ENCODE measurements at regions not wholly inside any gene's neighbourhood (a gene's known extent, or its start where the extent isn't known, plus 50 kb on each side); places are given as distances from the start of the nearest gene placed in this dataset.
"Not testable (repeated sequence)": the region's sequence is repeated elsewhere in the genome, so short reads cannot be mapped to it uniquely, and the experiment has no call there.

- no peaks in the 10 kb centered on the region for H3K36me3 ChIP-seq (ENCODE audit: insufficient read depth, low read length)
- no peak overlapping the region for H3K9ac ChIP-seq (ENCODE audit: low read depth, low read length)
- no peaks in the 10 kb centered on the region for H3K4me1 ChIP-seq (ENCODE audit: insufficient read depth, low read length)
- no peaks in the 10 kb centered on the region for H3K9me3 ChIP-seq (ENCODE audit: control insufficient read depth, insufficient read depth, low read length)
Observed at GRCh38 chr6:137680705-137681346, 186.2 kb upstream of the TNFAIP3 start.

GRCh38 chr6:137681445-137682009 is 185.5 kb upstream of the TNFAIP3 start:
- no peaks in the 10 kb centered on the region for H3K4me1 ChIP-seq (ENCODE audit: insufficient read depth, low read length)
- no peak overlapping the region for H3K9ac ChIP-seq (ENCODE audit: low read depth, low read length)
- H3K36me3 ChIP-seq (ENCODE audit: insufficient read depth, low read length), result no peaks in the 10 kb centered on the region
- no peaks in the 10 kb centered on the region for H3K9me3 ChIP-seq (ENCODE audit: control insufficient read depth, insufficient read depth, low read length)

- H3K9me3 ChIP-seq (ENCODE audit: control insufficient read depth, insufficient read depth, low read length); H3K9ac ChIP-seq (ENCODE audit: low read depth, low read length); H3K36me3 ChIP-seq (ENCODE audit: insufficient read depth, low read length); H3K4me1 ChIP-seq (ENCODE audit: insufficient read depth, low read length): not testable (repeated sequence)
Observed at GRCh38 chr6:137682658-137683057, 184.4 kb upstream of the TNFAIP3 start.

GRCh38 chr6:137683916-137684315 is 183.1 kb upstream of the TNFAIP3 start:
- no peaks in the 10 kb centered on the region for H3K9me3 ChIP-seq (ENCODE audit: control insufficient read depth, insufficient read depth, low read length)
- no peaks in the 10 kb centered on the region for H3K36me3 ChIP-seq (ENCODE audit: insufficient read depth, low read length)
- no peak overlapping the region for H3K9ac ChIP-seq (ENCODE audit: low read depth, low read length)
- H3K4me1 ChIP-seq (ENCODE audit: insufficient read depth, low read length), result no peaks in the 10 kb centered on the region

- Histone ChIP-seq H3K9ac (ENCODE audit: low read depth, low read length) (no peak overlapping the region), H3K9me3 (ENCODE audit: control insufficient read depth, insufficient read depth, low read length) (no peaks in the 10 kb centered on the region), H3K4me1 (ENCODE audit: insufficient read depth, low read length) (no peaks in the 10 kb centered on the region), H3K36me3 (ENCODE audit: insufficient read depth, low read length) (no peaks in the 10 kb centered on the region)
Observed at GRCh38 chr6:137685798-137686375, 181.2 kb upstream of the TNFAIP3 start.

- H3K36me3 ChIP-seq (ENCODE audit: insufficient read depth, low read length), result no peaks in the 10 kb centered on the region
- H3K9ac ChIP-seq (ENCODE audit: low read depth, low read length), result no peak overlapping the region
- H3K9me3 ChIP-seq (ENCODE audit: control insufficient read depth, insufficient read depth, low read length), result no peaks in the 10 kb centered on the region
- H3K4me1 ChIP-seq (ENCODE audit: insufficient read depth, low read length), result no peaks in the 10 kb centered on the region
Observed at GRCh38 chr6:137687818-137688217, 179.2 kb upstream of the TNFAIP3 start.

GRCh38 chr6:137688230-137688971 is 178.7 kb upstream of the TNFAIP3 start:
- Histone ChIP-seq H3K9me3 (ENCODE audit: control insufficient read depth, insufficient read depth, low read length) (no peaks in the 10 kb centered on the region), H3K4me1 (ENCODE audit: insufficient read depth, low read length) (no peaks in the 10 kb centered on the region), H3K36me3 (ENCODE audit: insufficient read depth, low read length) (no peaks in the 10 kb centered on the region), H3K9ac (ENCODE audit: low read depth, low read length) (no peak overlapping the region)

- no peaks in the 10 kb centered on the region for H3K4me1 ChIP-seq (ENCODE audit: insufficient read depth, low read length)
- no peaks in the 10 kb centered on the region for H3K36me3 ChIP-seq (ENCODE audit: insufficient read depth, low read length)
- no peak overlapping the region for H3K9ac ChIP-seq (ENCODE audit: low read depth, low read length)
- no peaks in the 10 kb centered on the region for H3K9me3 ChIP-seq (ENCODE audit: control insufficient read depth, insufficient read depth, low read length)
Observed at GRCh38 chr6:137689377-137689776, 177.7 kb upstream of the TNFAIP3 start.

GRCh38 chr6:137690034-137690433 is 177.0 kb upstream of the TNFAIP3 start:
- H3K9me3 ChIP-seq (ENCODE audit: control insufficient read depth, insufficient read depth, low read length), result no peaks in the 10 kb centered on the region
- no peak overlapping the region for H3K9ac ChIP-seq (ENCODE audit: low read depth, low read length)
- no peaks in the 10 kb centered on the region for H3K4me1 ChIP-seq (ENCODE audit: insufficient read depth, low read length)
- no peaks in the 10 kb centered on the region for H3K36me3 ChIP-seq (ENCODE audit: insufficient read depth, low read length)

- Histone ChIP-seq H3K36me3 (ENCODE audit: insufficient read depth, low read length) (no peaks in the 10 kb centered on the region), H3K9ac (ENCODE audit: low read depth, low read length) (no peak overlapping the region), H3K4me1 (ENCODE audit: insufficient read depth, low read length) (no peaks in the 10 kb centered on the region), H3K9me3 (ENCODE audit: control insufficient read depth, insufficient read depth, low read length) (no peaks in the 10 kb centered on the region)
Observed at GRCh38 chr6:137690721-137691120, 176.3 kb upstream of the TNFAIP3 start.

GRCh38 chr6:137692308-137692707 is 174.8 kb upstream of the TNFAIP3 start:
- no peaks in the 10 kb centered on the region for H3K9me3 ChIP-seq (ENCODE audit: control insufficient read depth, insufficient read depth, low read length)
- no peak overlapping the region for H3K9ac ChIP-seq (ENCODE audit: low read depth, low read length)
- no peaks in the 10 kb centered on the region for H3K36me3 ChIP-seq (ENCODE audit: insufficient read depth, low read length)
- peaks cover 2% of the 10 kb centered on the region for H3K4me1 ChIP-seq (ENCODE audit: insufficient read depth, low read length)

- Histone ChIP-seq H3K9me3 (ENCODE audit: control insufficient read depth, insufficient read depth, low read length) (no peaks in the 10 kb centered on the region), H3K36me3 (ENCODE audit: insufficient read depth, low read length) (no peaks in the 10 kb centered on the region), H3K9ac (ENCODE audit: low read depth, low read length) (no peak overlapping the region), H3K4me1 (ENCODE audit: insufficient read depth, low read length) (peaks cover 5% of the 10 kb centered on the region)
Observed at GRCh38 chr6:137692806-137693205, 174.3 kb upstream of the TNFAIP3 start.

GRCh38 chr6:137693711-137694110 is 173.3 kb upstream of the TNFAIP3 start:
- Histone ChIP-seq H3K9ac (ENCODE audit: low read depth, low read length) (no peak overlapping the region), H3K4me1 (ENCODE audit: insufficient read depth, low read length) (peaks cover 5% of the 10 kb centered on the region), H3K36me3 (ENCODE audit: insufficient read depth, low read length) (no peaks in the 10 kb centered on the region), H3K9me3 (ENCODE audit: control insufficient read depth, insufficient read depth, low read length) (no peaks in the 10 kb centered on the region)

GRCh38 chr6:137696765-137697164 is 170.3 kb upstream of the TNFAIP3 start:
- H3K36me3 ChIP-seq (ENCODE audit: insufficient read depth, low read length), result no peaks in the 10 kb centered on the region
- peaks cover 5% of the 10 kb centered on the region for H3K4me1 ChIP-seq (ENCODE audit: insufficient read depth, low read length)
- no peaks in the 10 kb centered on the region for H3K9me3 ChIP-seq (ENCODE audit: control insufficient read depth, insufficient read depth, low read length)
- no peak overlapping the region for H3K9ac ChIP-seq (ENCODE audit: low read depth, low read length)

All from ES-I3 (cell line).